GM21528 (cell line): ENCODE measurements at regions not wholly inside any gene's neighbourhood (a gene's known extent, or its start where the extent isn't known, plus 50 kb on each side); places are given as distances from the start of the nearest gene placed in this dataset.

Source experiments
- ATAC-seq: cut with Tn5 transposase; IDR thresholded peaks from one replicate; pipeline ENCODE4 v1.9.1; 2021; ENCODE audit warnings: mild to moderate bottlenecking, moderate library complexity; ENCODE audit not compliant: unreplicated experiment, low FRiP score

DNA sequence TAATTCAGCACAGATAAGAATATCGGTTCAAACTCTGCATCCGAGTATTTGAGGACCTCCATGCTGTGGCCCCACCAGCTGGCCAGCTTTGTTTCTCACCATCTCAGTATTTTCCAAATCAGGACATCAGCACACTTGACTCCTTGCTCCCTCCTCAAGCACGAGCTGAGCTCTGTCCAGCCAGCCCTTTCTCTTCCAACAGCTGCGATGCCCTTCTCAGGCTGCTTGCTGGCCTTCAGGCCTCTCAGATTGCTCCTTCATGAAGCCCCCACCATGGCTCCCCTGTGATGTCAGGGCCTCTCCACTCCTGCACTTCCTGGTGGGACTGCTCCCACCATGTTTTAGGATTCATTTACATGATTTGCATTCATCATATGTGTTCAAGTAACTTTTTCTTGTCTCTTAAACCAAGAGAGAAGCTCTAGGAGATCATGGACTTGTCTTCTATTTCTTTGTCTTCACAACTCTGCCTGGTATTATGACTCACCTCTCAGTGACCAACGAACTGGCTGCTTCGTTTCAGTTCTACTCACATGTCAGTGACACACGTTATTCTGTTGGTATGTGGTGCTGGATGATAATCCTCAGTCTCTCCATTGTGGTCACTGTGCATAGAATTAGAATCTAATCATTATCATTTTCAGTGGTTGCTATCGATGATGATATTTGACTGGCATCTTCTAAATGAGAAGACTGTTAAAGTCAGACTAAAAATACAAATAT is 471.7 kb downstream of the EFNB2 start:
- ATAC-seq = no peak

DNA sequence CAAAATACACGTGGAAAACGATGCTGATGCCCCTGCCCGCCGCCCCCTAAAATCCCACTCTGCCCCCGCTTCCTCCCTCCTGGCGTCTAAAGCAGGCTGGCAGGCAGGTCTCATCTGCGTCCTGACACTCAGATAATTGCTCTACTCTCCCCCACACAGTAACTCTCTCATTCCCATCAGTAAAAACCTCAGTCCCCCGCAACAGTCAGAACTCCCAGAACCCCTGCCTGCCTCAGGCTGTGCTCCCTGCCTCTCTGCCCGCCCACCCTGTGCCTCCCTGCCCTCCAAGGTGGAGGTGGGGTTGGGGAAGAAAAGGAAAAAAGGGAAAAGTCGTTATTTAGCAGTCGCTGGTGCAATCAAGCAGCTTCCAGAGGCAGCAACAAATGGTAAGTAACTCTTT is 473.7 kb downstream of the EFNB2 start:
- ATAC-seq = no peak

DNA sequence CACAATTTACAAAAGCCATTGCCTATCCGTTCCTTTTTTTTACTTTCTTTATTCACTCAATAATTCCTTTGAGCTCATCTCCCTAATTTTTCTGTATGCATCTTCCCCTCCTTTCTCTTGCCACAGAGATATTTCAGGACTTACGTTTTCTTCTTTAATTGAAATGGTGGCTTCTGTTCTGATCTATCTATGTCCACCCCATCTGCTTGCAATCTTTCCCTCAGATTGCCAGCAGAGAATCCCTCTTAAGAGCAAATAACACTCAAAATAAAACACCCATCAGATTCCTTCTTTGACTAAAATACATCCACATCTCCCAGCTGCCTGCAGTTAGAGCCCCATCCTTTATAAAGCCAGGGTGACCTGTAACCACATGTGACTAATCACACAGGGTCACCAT is 478.6 kb downstream of the EFNB2 start:
- no peak for ATAC-seq

DNA sequence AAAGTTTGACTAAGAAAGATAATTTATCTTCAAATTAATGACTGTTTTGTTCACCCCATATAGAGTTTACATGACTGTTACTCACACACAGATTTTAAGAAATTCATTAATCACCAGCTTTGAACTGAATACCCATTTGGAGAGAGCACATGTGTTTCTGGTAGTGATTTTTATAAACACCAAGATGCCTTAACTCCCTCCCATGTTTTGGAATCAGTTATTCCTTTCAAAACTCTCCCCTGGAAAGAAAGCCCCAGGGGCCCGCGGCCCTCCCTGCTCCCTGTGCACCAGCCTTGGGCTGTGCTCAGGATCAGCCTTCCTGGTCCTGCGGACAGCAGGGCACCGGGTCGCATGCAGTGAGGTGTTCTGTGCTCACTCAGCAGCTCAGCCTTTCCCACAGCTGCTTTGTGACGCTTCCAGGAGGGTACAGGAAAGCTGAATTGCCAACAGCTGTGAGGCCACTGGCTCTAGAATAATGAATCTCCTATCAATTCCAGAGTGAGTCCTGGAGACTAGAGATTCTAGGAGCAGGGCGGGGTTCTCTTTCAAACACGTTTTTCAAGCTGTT is 483.2 kb downstream of the EFNB2 start:
- ATAC-seq = no peak

DNA sequence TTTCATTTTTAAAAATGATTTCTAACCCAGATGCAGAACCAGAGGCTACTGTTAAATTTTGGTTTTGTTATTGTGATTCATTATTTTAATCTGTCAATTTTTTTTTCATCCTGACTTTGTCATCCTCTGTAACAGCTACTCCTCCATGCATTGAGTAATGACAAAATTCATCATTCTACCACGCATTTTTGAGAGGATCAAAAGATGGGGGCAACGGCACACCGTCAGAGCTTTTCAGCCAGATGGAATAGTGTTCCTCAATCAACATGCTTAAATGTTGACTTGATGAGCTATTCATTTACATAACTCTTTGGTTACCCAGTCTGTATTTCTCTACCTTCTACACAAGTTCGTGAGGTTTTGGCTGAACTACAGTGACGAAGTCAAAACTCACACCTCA is 486.3 kb downstream of the EFNB2 start:
- ATAC-seq = no peak

DNA sequence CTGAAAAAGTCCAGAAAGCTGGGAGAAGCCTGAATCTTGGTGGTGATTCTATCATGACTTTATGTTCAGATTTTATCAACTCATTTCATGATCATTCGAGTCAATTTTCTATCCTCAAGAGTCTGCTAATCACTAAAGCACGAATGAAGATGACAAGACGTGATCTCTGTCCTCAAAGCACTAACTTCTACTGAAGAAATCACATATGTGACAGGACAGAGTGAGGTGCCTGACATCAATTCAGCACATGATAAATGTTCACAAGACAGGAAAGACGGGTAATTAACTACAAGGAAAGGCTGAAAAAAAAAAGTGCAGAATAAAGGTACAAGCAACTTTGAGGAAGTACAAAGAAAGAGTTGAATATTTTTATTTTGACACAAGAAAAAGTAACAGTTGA is 487.1 kb downstream of the EFNB2 start:
- ATAC-seq = no peak

DNA sequence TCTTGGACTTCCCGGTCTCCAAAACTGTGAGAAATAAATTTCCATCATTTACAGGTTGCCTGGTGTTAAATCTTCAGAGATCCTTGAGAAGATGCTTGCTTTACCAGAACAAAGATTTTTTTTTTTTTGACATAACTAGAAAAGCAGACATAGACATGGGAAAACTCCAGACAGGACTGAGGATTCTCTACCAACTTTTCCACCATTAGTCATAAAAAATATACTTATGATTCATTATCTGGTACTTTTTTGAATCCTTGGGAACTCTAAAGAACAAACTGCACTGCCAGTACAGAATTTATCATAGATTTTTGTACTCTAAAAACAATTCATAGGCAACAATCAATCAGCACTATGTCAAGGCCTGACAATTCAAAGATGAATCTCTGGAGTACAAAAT is 487.6 kb downstream of the EFNB2 start:
- ATAC-seq = no peak

DNA sequence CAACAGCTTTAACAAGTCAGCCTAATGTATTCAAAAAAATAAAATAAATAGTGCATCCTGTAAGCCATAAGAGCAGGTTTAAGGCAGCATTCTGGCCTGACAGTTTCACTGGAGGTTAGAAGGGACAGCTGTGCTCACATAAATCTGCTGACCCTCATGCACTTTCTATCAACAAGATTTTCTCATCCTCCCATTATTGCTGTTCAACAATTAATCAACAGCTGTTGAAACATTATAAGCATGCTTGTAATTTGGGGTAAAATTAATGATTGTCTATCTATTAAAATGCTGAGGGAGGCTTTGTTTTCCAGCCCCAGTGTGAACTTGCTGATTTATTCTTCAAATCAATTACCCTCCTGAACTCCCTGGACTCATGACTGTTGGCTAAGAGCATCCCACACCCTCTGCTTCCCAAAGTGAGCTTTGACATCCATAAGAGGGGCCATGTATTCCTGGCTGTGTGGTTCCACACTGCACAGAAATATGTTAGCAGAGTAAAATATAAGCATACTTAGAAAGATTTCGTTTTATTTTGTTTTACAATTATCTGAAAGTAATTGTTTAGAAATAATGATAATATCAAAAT is 492.4 kb downstream of the EFNB2 start:
- ATAC-seq = no peak

DNA sequence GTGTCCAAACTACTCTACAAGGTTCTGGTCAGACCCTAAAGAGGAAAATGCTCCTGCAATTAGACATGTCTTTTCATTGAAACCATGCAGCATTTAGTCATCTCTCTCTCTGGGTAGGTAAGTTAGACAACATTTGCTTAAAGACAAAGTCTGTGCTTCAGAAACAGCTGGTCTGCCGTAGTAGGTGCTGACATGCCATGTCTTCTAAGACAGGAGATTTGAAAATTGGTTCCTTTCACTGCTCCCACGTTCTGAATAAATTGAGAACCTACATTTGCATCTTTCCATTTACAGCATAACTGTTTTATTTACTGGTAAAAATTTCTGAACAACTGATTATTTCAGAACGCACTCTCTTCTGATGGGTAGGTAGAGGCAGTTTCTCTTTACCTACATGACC is 494.0 kb downstream of the EFNB2 start:
- no peak for ATAC-seq

DNA sequence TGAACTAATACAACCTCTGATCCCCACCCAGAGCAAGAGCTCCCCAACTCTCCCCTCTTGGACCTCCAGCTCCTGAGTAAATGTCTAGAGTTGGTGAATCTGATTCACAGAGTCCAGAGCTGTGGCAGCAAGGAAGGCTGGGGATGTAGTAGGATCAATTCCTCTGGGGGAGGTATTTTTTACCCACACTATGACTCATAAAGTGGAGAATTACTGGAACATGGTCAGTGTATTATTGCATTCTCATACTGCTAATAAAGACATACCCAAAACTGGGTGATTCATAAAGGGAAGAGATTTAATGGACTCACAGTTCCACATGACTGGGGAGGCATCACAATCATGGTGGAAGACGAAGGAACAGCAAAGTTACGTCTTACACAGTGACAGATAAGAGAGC is 496.7 kb downstream of the EFNB2 start:
- no peak for ATAC-seq

DNA sequence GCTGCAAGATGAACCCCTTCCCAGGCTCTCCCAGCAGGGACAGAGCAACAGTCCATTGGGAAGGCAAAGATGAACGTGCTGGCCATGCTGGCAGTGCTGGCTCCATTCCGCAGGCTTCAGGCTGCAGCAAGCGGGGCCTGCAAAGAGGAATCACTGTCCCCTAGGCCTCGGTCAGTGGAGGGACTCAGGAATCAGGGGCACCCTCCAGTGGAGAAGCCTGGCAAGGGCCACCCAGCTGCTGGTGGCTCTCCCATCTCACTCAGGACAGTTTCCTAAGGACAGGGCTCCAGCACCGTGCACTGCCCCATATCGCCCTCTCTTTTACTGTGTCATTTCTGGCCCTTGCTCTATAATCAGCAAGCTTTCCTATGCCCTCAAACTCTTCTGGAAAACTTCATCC is 498.6 kb downstream of the EFNB2 start:
- no peak for ATAC-seq

DNA sequence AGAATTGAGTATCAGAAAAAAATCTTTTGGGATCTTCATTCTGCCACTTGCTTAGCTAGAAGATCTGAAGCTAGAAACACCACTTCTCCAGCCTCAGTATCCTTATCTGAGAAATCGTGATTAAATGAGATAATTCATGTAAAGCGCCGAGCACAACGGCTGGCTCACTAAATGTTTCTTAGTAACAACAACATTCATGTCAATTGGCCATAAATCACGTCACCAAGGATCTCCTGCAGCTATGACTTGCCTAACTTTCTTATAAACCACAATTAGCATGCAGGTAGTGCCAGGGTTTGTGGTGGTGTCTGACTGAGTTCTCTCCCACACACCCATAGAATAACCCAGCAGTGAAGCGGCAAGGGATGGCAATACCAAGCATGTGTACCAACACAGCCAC is 501.3 kb downstream of the EFNB2 start:
- ATAC-seq = no peak

DNA sequence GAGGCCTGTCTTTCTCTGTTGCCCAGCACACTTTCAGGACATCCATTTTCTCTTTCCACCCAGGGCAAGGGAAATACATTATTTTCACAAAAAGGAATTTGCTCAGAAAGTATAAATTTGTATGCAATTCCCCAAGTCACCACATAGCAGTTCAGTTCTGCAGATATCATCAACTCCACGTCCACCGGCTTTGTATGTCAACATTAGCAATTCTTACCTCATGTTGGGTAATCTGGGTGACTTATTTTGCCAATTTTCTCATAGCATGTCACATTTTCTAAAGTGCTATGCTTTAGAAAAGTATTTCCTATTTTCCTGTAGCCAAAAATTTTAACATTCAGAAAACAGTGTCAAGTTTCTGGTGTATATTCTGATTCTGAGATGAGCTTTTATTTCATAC is 501.8 kb downstream of the EFNB2 start:
- no peak for ATAC-seq

DNA sequence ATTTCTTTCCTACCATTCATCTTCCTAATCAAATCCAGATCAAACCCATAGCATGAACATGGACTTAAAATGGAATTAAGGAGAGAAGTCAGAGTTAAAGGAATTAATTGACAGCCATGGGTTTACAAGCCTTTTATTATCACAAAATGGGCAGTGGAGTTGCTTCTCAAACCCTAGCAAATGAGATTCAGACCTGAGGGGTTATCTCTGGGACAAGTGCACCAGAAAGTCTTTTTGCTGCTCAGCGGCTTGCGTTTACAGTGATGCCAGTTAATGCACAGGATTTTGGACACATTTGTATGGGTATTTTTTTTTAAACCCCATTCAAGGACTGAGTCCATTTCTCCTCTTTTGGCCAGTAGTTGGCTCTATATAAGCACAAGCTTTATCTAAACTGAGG is 503.0 kb downstream of the EFNB2 start:
- no peak for ATAC-seq

DNA sequence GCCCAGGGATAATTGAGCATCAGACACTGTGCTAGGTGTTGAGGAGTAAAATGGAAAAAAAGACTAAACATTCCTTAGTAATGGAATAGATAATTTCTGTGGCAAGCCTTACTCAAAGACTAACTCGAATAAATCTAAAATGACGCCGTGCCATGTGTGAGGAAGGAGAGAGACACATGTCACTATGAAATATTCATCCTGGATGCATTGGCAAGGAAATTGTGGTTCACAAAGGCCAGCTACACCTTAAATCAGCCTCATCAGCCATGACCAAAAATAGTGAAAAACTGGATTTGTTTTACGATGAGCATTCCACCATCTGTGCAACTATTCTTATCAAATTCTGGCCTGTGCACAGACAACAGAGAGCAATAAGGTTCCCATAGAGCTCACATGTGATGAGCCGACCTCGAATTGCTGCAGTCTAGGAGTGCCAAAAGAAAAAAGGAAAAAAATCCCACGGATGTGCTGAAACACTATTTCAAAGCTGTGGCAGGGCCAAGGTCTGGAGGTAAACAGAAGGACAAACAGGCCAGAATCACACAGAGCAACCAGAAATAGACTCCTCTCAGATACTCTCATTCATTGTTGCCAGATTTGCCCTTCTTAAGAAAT is 505.7 kb downstream of the EFNB2 start:
- ATAC-seq = no peak

DNA sequence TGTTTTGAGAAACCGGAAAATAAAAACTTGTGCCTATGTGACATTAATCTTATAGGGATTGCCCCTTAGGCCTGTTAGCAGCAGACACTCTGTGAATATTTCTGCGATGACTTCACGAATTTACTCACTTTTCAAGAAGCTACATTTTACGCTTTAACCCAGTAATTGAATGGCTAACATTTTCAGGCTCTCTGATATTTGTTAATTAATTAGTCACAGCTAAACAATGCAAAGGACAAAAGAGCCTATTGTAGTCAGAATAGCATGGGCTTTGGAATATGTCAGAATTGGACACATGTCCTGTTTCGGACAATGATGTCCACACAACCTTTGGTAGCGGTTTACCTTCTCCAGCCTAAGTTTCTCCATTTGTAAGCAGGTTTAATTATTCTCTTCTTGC is 506.6 kb downstream of the EFNB2 start:
- ATAC-seq = no peak

DNA sequence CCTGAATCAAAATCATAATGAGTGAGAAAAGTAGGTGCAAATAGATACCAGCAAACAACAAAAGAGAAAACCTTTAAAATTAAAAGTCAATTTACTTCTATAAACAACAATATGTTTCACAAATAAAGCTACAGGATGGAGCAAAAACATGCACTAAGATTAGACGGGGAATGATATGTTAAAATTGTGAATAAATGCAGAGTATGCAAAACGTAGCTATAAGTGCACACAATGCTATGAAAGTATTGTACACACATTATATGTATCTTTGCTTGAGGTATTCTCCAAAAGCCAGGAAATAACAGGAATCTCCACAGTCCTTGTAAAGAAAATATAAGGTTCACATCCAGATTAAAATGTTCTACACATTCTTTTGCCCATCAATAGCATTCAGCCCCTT is 523.9 kb downstream of the EFNB2 start:
- ATAC-seq = no peak

DNA sequence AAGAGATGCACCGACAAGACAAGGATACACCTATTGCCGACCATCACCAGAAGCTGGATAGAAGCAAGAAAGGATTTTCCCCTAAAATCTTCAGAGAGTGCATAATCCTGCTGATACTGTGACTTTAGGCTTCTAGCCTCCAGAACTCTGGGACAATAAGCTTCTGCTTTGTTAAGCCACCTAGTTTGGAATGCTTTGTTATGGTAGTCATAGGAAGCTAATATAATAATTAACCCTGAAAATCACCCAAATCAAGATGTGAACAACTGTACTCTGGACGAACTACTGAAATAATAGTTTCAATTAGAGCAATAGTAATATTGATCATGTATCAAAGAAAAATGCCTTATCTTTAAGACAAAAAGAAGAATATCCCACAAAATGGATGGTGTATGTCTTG is 524.6 kb downstream of the EFNB2 start:
- ATAC-seq = no peak

DNA sequence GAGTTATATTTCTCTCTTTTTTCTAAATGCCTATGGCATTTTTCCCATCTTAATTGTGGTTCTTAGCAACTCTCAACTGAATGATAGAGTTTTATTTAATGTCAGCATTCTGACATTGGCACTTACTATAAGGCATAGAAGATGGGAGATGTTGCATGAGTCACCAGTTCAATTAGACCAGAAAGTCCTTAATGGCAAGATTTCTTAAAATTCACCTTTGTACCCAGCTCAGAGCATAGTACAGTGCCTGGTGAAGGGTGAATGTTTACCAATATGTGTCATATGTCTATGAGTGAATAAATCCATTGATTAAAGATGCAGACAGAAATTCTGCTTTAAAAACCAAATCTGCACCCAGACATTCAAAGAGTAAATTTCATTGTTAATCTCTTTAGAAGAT is 526.9 kb downstream of the EFNB2 start:
- ATAC-seq = no peak

DNA sequence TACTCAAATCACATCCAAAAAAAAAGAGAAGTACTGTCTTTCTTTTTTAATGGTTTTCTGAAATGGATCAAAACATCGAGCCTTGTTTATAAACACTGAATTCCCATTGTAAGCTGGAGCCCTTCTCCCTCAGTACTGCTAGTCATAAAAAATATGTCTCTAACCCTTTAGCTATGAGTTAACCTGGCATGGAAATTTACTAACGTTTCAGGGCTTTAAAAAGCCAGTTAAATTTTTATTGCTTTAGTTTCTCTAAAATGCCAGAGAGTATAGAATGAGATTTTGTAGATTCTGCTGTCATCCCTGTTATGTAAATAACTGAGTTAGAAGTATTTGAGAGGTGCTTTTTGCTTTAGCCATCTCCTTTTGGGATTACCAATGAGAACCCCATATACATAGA is 528.3 kb downstream of the EFNB2 start:
- ATAC-seq = no peak

DNA sequence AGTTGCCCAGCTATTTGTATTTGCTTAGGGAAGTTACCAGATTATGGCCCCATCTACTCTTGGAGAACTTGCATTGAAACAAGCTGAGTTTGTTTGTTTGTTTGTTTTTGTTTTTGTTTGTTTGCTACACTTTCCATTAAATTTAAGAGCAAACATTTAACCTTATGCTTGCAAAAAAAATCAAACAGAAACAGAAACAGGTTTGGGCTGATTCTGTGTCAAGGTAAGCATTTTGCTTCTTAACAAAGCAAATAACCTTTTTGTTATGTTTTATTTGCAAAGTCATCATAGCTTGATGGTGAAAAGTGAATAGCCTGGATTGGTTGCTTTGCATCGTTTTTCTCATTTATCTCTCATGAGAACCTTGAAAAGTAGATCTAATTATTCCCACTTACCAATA is 531.8 kb downstream of the EFNB2 start:
- ATAC-seq = no peak

DNA sequence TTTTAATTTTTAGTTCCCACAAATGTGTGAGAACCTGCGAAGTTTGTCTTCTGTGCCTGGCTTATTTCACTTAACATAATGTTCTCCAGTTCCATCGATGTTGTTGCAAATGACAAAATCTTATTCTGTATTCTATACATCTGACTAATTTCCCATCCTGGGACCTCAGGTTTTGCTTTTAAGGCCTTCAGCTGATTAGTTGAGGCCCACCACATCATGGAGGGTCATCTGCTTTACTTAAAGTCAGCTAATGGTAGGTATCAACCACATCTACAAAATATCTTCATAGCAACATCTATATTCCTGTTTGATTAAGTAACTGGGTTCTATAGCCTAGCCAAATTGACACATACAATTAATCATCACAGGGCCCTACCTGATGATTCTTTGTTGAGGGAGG is 534.0 kb downstream of the EFNB2 start:
- ATAC-seq = no peak
